ENCODE measurements at regions not wholly inside any gene's neighbourhood (a gene's known extent, or its start where the extent isn't known, plus 50 kb on each side); places are given as distances from the start of the nearest gene placed in this dataset.
"Not testable (repeated sequence)": the region's sequence is repeated elsewhere in the genome, so short reads cannot be mapped to it uniquely, and the experiment has no call there.

- TF ChIP-seq MXD1 (CRISPR knock-in tag; IDR thresholded peaks at IDR 0.05; ENCODE audit: borderline replicate concordance, poor library complexity, severe bottlenecking) (no peak), SMAD2 (IDR thresholded peaks at IDR 0.05; ENCODE audit: low read depth, low read length) (no peak), HLTF (IDR thresholded peaks at IDR 0.05) (no peak)
Measured at GRCh38 chrX:150270622-150271021, 92.5 kb upstream of the MAMLD1 start (continued).

DNA sequence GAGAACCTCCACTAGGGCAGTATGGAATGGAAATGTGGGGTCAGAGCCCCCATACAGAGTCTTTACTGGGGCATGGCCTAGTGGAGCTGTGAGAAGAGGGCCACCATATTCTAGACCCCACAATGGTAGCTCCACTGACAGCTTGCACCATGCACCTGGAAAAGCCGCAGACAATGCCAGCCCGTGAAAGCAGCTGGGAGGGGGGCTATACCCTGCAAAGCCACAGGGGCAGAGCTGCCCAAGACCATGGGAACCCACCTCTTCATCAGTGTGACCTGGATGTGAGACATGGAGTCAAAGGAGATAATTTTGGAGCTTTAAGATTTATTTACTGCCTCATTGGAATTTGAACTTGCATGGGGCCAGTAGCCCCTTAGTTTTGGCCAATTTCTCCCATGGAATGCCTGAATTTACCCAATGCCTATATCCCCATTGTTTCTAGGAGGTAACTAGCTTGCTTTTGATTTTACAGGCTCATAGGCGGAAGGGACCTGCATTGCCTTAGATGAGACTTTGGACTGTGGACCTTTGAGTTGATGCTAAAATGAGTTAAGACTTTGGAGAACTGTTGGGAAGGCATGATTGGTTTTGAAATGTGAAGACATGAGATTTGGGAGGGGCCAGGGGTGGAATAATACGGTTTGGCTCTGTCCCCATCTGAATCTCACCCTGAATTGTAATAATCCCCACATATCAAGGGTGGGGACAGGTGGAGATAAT, 89.4 kb upstream of the MAMLD1 start:
- H3K79me2 ChIP-seq (ENCODE audit: control insufficient read depth, insufficient read depth, low read length); H3K4me1 ChIP-seq (replicated peaks in 1 of 2; ENCODE audit: control insufficient read depth in 2 of 2, insufficient read depth in 2 of 2, low read length in 2 of 2); in situ Hi-C loops (cut with MboI); ATAC-seq; FAIRE-seq; POLR2A ChIA-PET; H3K4me2 ChIP-seq (ENCODE audit: insufficient read depth, low read length); BruUV-seq (replicated peaks); H3K27ac ChIP-seq (ENCODE audit: extremely low read depth, low read depth, low read length); H3K9ac ChIP-seq (ENCODE audit: insufficient read depth in 1 of 2, low read depth in 2 of 2, low read length in 2 of 2); CTCF ChIA-PET (ENCODE audit: low intra/inter-chr PET ratio); H4K20me1 ChIP-seq (replicated peaks; ENCODE audit: control insufficient read depth, insufficient read depth, low read length); H3K27me3 ChIP-seq (ENCODE audit: control insufficient read depth in 2 of 2, insufficient read depth in 2 of 2, low read length in 2 of 2); H3K4me3 ChIP-seq; intact Hi-C loops (cut with micrococcal nuclease); H3K9me1 ChIP-seq (ENCODE audit: control insufficient read depth, insufficient read depth, low read length); DNase-seq (ENCODE audit: extremely low read depth in 1 of 4, low spot score in 3 of 4); H3K36me3 ChIP-seq (ENCODE audit: control insufficient read depth, insufficient read depth, low read length); H3K9me3 ChIP-seq (replicated peaks; ENCODE audit: control insufficient read depth, insufficient read depth, low read depth, low read length); H2AFZ ChIP-seq (ENCODE audit: low read depth, low read length): not testable (repeated sequence)
- WGBS (ENCODE audit: insufficient coverage, low coverage, missing lambda C conversion rate): 0% methylated on average over 4 of the region's 4 CpGs

DNA sequence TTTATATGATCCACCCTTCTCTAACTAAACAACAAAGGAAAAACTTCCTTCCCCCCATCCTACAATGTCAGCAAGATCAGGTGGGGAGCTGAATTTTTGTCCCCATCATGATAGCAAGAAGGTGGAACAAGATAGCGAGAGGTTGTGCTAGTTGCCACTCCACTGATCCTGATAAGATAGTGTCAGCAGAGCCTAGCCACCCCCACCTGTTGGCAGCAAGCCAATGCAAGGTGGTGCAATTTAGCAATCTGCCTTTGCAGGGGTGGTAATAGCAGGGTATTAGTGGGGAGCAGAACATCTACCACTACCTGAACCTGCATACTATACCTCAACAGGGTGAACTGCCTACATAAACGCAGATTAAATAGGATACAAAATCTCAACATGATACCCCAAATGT, 80.2 kb upstream of the MAMLD1 start:
- H3K9me3 ChIP-seq (replicated peaks; ENCODE audit: control insufficient read depth, insufficient read depth, low read depth, low read length): no peaks in the 10 kb centered on the region
- intact Hi-C loops (cut with micrococcal nuclease) (no loop called here), in situ Hi-C loops (cut with MboI) (no loop called here)
- TF ChIP-seq TEAD4 (IDR thresholded peaks at IDR 0.05; ENCODE audit: low read length): no peak
- no peak for TF ChIP-seq TEAD4 (CRISPR knock-in tag; IDR thresholded peaks at IDR 0.05; ENCODE audit: borderline replicate concordance)
- TF ChIP-seq NCOA4 (IDR thresholded peaks at IDR 0.05; ENCODE audit: partially characterized antibody): no peak
- peak; percentile 48 for TF ChIP-seq NFIC (IDR thresholded peaks at IDR 0.05)
- TF ChIP-seq SRSF9 (IDR thresholded peaks at IDR 0.05; ENCODE audit: borderline replicate concordance, low read depth, low read length): no peak
- no peak for TF ChIP-seq PHTF2 (CRISPR knock-in tag; IDR thresholded peaks at IDR 0.05)
- TF ChIP-seq NFXL1 (CRISPR knock-in tag; IDR thresholded peaks at IDR 0.05): no peak
- no peaks in the 10 kb centered on the region for H3K79me2 ChIP-seq (ENCODE audit: control insufficient read depth, insufficient read depth, low read length)
- H3K27me3 ChIP-seq (ENCODE audit: control insufficient read depth in 2 of 2, insufficient read depth in 2 of 2, low read length in 2 of 2): no peaks in the 10 kb centered on the region
- ATAC-seq: no peak
- no peak overlapping the region for H3K9ac ChIP-seq (ENCODE audit: insufficient read depth in 1 of 2, low read depth in 2 of 2, low read length in 2 of 2)
- no peak for DNase-seq (ENCODE audit: extremely low read depth in 1 of 4, low spot score in 3 of 4)
- H3K36me3 ChIP-seq (ENCODE audit: control insufficient read depth, insufficient read depth, low read length): no peaks in the 10 kb centered on the region
- no peak overlapping the region for H3K4me2 ChIP-seq (ENCODE audit: insufficient read depth, low read length)
- no peak overlapping the region for H3K4me3 ChIP-seq
- ChIA-PET POLR2A (no interaction called here), CTCF (ENCODE audit: low intra/inter-chr PET ratio) (no interaction called here)
- H3K9me1 ChIP-seq (ENCODE audit: control insufficient read depth, insufficient read depth, low read length): no peaks in the 10 kb centered on the region
- H3K27ac ChIP-seq (ENCODE audit: extremely low read depth, low read depth, low read length): no peak overlapping the region
- no peak for FAIRE-seq
- H2AFZ ChIP-seq (ENCODE audit: low read depth, low read length): no peak overlapping the region
- H4K20me1 ChIP-seq (replicated peaks; ENCODE audit: control insufficient read depth, insufficient read depth, low read length): no peaks in the 10 kb centered on the region
- BruUV-seq (replicated peaks): no TSS peak
- 0% methylated on average over 2 of the region's 2 CpGs for WGBS (ENCODE audit: insufficient coverage, low coverage, missing lambda C conversion rate)
- no peaks in the 10 kb centered on the region for H3K4me1 ChIP-seq (replicated peaks in 1 of 2; ENCODE audit: control insufficient read depth in 2 of 2, insufficient read depth in 2 of 2, low read length in 2 of 2)

Data from K562 (cell line).